ENCODE measurements at regions not wholly inside any gene's neighbourhood (a gene's known extent, or its start where the extent isn't known, plus 50 kb on each side); places are given as distances from the start of the nearest gene placed in this dataset.

- no peaks in the 10 kb centered on the region for H3K9me3 Mint-ChIP-seq (ENCODE audit: insufficient read depth)
- H3K27ac ChIP-seq (ENCODE audit: low read length in 2 of 2): no peak overlapping the region
- H3K27me3 Mint-ChIP-seq: no peaks in the 10 kb centered on the region
- no peaks in the 10 kb centered on the region for H4K20me1 ChIP-seq (ENCODE audit: control insufficient read depth, insufficient read depth, low read length, poor library complexity, severe bottlenecking)
- H2AFZ ChIP-seq (ENCODE audit: insufficient read depth, low read depth, low read length, poor library complexity, severe bottlenecking): no peak overlapping the region
- H3K4me2 ChIP-seq (replicated peaks; ENCODE audit: low read depth, low read length, poor library complexity, severe bottlenecking): no peak overlapping the region
- no peak for ATAC-seq (ENCODE audit: low read depth)
- no peaks in the 10 kb centered on the region for H3K9me3 ChIP-seq (ENCODE audit: control extremely low read depth in 1 of 3, control insufficient read depth in 2 of 3, insufficient read depth in 1 of 3, low read length in 2 of 3)
- no peak for DNase-seq
- ChIA-PET CTCF (no interaction called here), POLR2A (no interaction called here)
- no peak for TF ChIP-seq CTCF (IDR thresholded peaks at IDR 0.05)
- TF ChIP-seq EZH2 (IDR thresholded peaks at IDR 0.05; ENCODE audit: borderline replicate concordance, insufficient read depth, low read depth, low read length, poor library complexity, severe bottlenecking): no peak
- no peak overlapping the region for H3K4me3 Mint-ChIP-seq
- no peak overlapping the region for H3K9ac ChIP-seq (ENCODE audit: low read length)
- no peak overlapping the region for H3K27ac Mint-ChIP-seq
- intact Hi-C loops (cut with micrococcal nuclease): no loop called here
- no peak overlapping the region for H3K4me3 ChIP-seq (ENCODE audit: control extremely low read depth in 1 of 5, extremely low read depth in 1 of 5, insufficient read depth in 1 of 5, low read depth in 2 of 5, low read length in 4 of 5)
- no peaks in the 10 kb centered on the region for H3K36me3 ChIP-seq (replicated peaks in 1 of 2; ENCODE audit: control extremely low read depth in 1 of 2, control insufficient read depth in 1 of 2, extremely low read depth in 1 of 2, insufficient read depth in 2 of 2, low read length in 1 of 2)
- H3K27me3 ChIP-seq (replicated peaks in 1 of 4; ENCODE audit: control extremely low read depth in 1 of 4, control insufficient read depth in 3 of 4, insufficient read depth in 4 of 4, low read length in 3 of 4): no peaks in the 10 kb centered on the region
- H3K79me2 ChIP-seq (ENCODE audit: control insufficient read depth, insufficient read depth, low read length): no peaks in the 10 kb centered on the region
- no peaks in the 10 kb centered on the region for H3K4me1 Mint-ChIP-seq
- H3K4me1 ChIP-seq (ENCODE audit: control insufficient read depth in 2 of 2, insufficient read depth in 2 of 2, low read length in 2 of 2): no peaks in the 10 kb centered on the region
Observed at GRCh38 chr5:106089073-106089472, 1581.7 kb downstream of the EFNA5 start.

GRCh38 chr5:106088462-106088861 is 1582.3 kb downstream of the EFNA5 start:
- intact Hi-C loops (cut with micrococcal nuclease): no loop called here
- H3K4me3 Mint-ChIP-seq: no peak overlapping the region
- no peak overlapping the region for H3K27ac ChIP-seq (ENCODE audit: low read length in 2 of 2)
- TF ChIP-seq CTCF (IDR thresholded peaks at IDR 0.05) (no peak), EZH2 (IDR thresholded peaks at IDR 0.05; ENCODE audit: borderline replicate concordance, insufficient read depth, low read depth, low read length, poor library complexity, severe bottlenecking) (no peak)
- H3K9ac ChIP-seq (ENCODE audit: low read length): no peak overlapping the region
- POLR2A ChIA-PET: no interaction called here
- H4K20me1 ChIP-seq (ENCODE audit: control insufficient read depth, insufficient read depth, low read length, poor library complexity, severe bottlenecking): no peaks in the 10 kb centered on the region
- no peak overlapping the region for H3K4me2 ChIP-seq (replicated peaks; ENCODE audit: low read depth, low read length, poor library complexity, severe bottlenecking)
- CTCF ChIA-PET: no interaction called here
- no peak overlapping the region for H3K27ac Mint-ChIP-seq
- H3K79me2 ChIP-seq (ENCODE audit: control insufficient read depth, insufficient read depth, low read length): no peaks in the 10 kb centered on the region
- H3K9me3 Mint-ChIP-seq (ENCODE audit: insufficient read depth): peaks cover 2% of the 10 kb centered on the region
- no peak overlapping the region for H2AFZ ChIP-seq (ENCODE audit: insufficient read depth, low read depth, low read length, poor library complexity, severe bottlenecking)
- H3K4me3 ChIP-seq (ENCODE audit: control extremely low read depth in 1 of 5, extremely low read depth in 1 of 5, insufficient read depth in 1 of 5, low read depth in 2 of 5, low read length in 4 of 5): no peak overlapping the region
- H3K27me3 ChIP-seq (replicated peaks in 1 of 4; ENCODE audit: control extremely low read depth in 1 of 4, control insufficient read depth in 3 of 4, insufficient read depth in 4 of 4, low read length in 3 of 4): no peaks in the 10 kb centered on the region
- H3K4me1 ChIP-seq (ENCODE audit: control insufficient read depth in 2 of 2, insufficient read depth in 2 of 2, low read length in 2 of 2): no peaks in the 10 kb centered on the region
- ATAC-seq (ENCODE audit: low read depth) (no peak), DNase-seq (no peak)
- H3K36me3 ChIP-seq (replicated peaks in 1 of 2; ENCODE audit: control extremely low read depth in 1 of 2, control insufficient read depth in 1 of 2, extremely low read depth in 1 of 2, insufficient read depth in 2 of 2, low read length in 1 of 2): no peaks in the 10 kb centered on the region
- H3K4me1 Mint-ChIP-seq: no peaks in the 10 kb centered on the region
- H3K9me3 ChIP-seq (ENCODE audit: control extremely low read depth in 1 of 3, control insufficient read depth in 2 of 3, insufficient read depth in 1 of 3, low read length in 2 of 3): no peaks in the 10 kb centered on the region
- no peaks in the 10 kb centered on the region for H3K27me3 Mint-ChIP-seq
